ENCODE measurements at regions not wholly inside any gene's neighbourhood (a gene's known extent, or its start where the extent isn't known, plus 50 kb on each side); places are given as distances from the start of the nearest gene placed in this dataset.
"Not testable (repeated sequence)": the region's sequence is repeated elsewhere in the genome, so short reads cannot be mapped to it uniquely, and the experiment has no call there.

- intact Hi-C loops (cut with DNase I): no loop called here
- DNase-seq: no peak
- no peak for ATAC-seq (ENCODE audit: poor library complexity)
Observed at GRCh38 chr2:37561615-37562569, 109.5 kb downstream of the CDC42EP3 start.

GRCh38 chr2:37563375-37564015, 107.9 kb downstream of the CDC42EP3 start:
- no peak for DNase-seq
- intact Hi-C loops (cut with DNase I): no loop called here
- ATAC-seq (ENCODE audit: poor library complexity): no peak

- DNase-seq (no peak), ATAC-seq (ENCODE audit: poor library complexity) (no peak)
- intact Hi-C loops (cut with DNase I): no loop called here
Observed at GRCh38 chr2:37564356-37564755, 107.1 kb downstream of the CDC42EP3 start.

- peak; percentile 33 for ATAC-seq (ENCODE audit: poor library complexity)
- intact Hi-C loops (cut with DNase I): no loop called here
- no peak for DNase-seq
Observed at GRCh38 chr2:37566517-37566981, 104.9 kb downstream of the CDC42EP3 start.

GRCh38 chr2:37568565-37568964, 102.9 kb downstream of the CDC42EP3 start:
- intact Hi-C loops (cut with DNase I): no loop called here
- no peak for DNase-seq
- no peak for ATAC-seq (ENCODE audit: poor library complexity)

GRCh38 chr2:37569131-37569823, 102.2 kb downstream of the CDC42EP3 start:
- ATAC-seq (ENCODE audit: poor library complexity): peak; percentile 16
- intact Hi-C loops (cut with DNase I): no loop called here
- no peak for DNase-seq

GRCh38 chr2:37569986-37570679, 101.3 kb downstream of the CDC42EP3 start:
- ATAC-seq (ENCODE audit: poor library complexity): no peak
- intact Hi-C loops (cut with DNase I): no loop called here
- DNase-seq: no peak

- intact Hi-C loops (cut with DNase I): no loop called here
- DNase-seq (no peak), ATAC-seq (ENCODE audit: poor library complexity) (peak; percentile 55)
Observed at GRCh38 chr2:37570773-37571586, 100.5 kb downstream of the CDC42EP3 start.

- DNase-seq (no peak), ATAC-seq (ENCODE audit: poor library complexity) (no peak)
- intact Hi-C loops (cut with DNase I): no loop called here
Observed at GRCh38 chr2:37571587-37572136, 99.8 kb downstream of the CDC42EP3 start.

- intact Hi-C loops (cut with DNase I): no loop called here
- no peak for DNase-seq
- no peak for ATAC-seq (ENCODE audit: poor library complexity)
Observed at GRCh38 chr2:37573451-37574388, 97.7 kb downstream of the CDC42EP3 start.

- intact Hi-C loops (cut with DNase I): no loop called here
- ATAC-seq (ENCODE audit: poor library complexity): no peak
- DNase-seq: no peak
Observed at GRCh38 chr2:37575780-37576179, 95.7 kb downstream of the CDC42EP3 start.

- intact Hi-C loops (cut with DNase I): not testable (repeated sequence)
Observed at GRCh38 chr2:37576194-37576593, 95.2 kb downstream of the CDC42EP3 start.

GRCh38 chr2:37576831-37577230, 94.6 kb downstream of the CDC42EP3 start:
- DNase-seq: no peak
- no peak for ATAC-seq (ENCODE audit: poor library complexity)
- intact Hi-C loops (cut with DNase I): no loop called here

More at GRCh38 chr2:37576194-37576593, 95.2 kb downstream of the CDC42EP3 start:
- not testable (repeated sequence) for ATAC-seq (ENCODE audit: poor library complexity); DNase-seq

- no peak for DNase-seq
- no peak for ATAC-seq (ENCODE audit: poor library complexity)
- intact Hi-C loops (cut with DNase I): no loop called here
Observed at GRCh38 chr2:37579192-37579713, 92.2 kb downstream of the CDC42EP3 start.

- intact Hi-C loops (cut with DNase I); DNase-seq; ATAC-seq (ENCODE audit: poor library complexity): not testable (repeated sequence)
Observed at GRCh38 chr2:37579949-37580348, 91.5 kb downstream of the CDC42EP3 start.

GRCh38 chr2:37581433-37581832, 90.0 kb downstream of the CDC42EP3 start:
- intact Hi-C loops (cut with DNase I): no loop called here
- DNase-seq (no peak), ATAC-seq (ENCODE audit: poor library complexity) (no peak)

Measured in Right ventricle myocardium superior (tissue), 1 donor.